ENCODE measurements at regions not wholly inside any gene's neighbourhood (a gene's known extent, or its start where the extent isn't known, plus 50 kb on each side); places are given as distances from the start of the nearest gene placed in this dataset.

DNA sequence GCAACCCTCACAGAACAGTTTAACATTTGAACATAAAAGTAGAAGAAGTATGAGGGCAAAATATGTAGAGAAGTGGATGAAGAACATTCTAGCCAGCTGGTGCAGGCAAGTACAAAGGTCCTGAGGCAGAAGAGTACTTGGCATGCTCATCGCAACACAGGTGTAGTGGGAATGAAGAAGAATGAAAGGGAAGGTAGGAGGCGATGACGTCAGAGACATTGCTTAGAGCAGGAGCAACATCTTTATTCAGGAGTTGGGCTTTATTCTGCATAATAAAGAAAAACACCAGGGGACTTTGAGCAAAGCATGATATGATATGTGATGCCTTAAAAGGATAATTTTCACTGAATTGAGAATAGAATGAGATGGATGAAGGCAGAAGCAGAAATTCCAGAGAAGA is 570.6 kb upstream of the CDH9 start:
- TF ChIP-seq CTCF (IDR thresholded peaks at IDR 0.05), result no peak
- no peak for TF ChIP-seq POLR2A (IDR thresholded peaks at IDR 0.05)
